Activated naive CD4-positive, alpha-beta T cell treated with anti-CD3 and anti-CD28 coated beads, Interleukin-2, amount 50 U/mL, for 72 hours (primary cell): ENCODE measurements at regions not wholly inside any gene's neighbourhood (a gene's known extent, or its start where the extent isn't known, plus 50 kb on each side); places are given as distances from the start of the nearest gene placed in this dataset.

Experiments
- ATAC-seq, 2 donors: fragments of 150-1000 bp; cut with Tn5 transposase; 2 replicates each; pipeline ENCODE4 v1.10.0; 2021; ENCODE audit warnings: mild to moderate bottlenecking in 2 of 2, moderate library complexity in 2 of 2
- DNase-seq, 2 donors: peaks; one replicate each; pipeline ENCODE4 v3.0.0; 2021 to 2022; ENCODE audit warnings: low spot score in 2 of 2
- H3K27ac Mint-ChIP-seq, 2 donors: one replicate each; pipeline ENCODE4 v1.8.0; 2022; ENCODE audit warnings: mild to moderate bottlenecking in 2 of 2, mixed read lengths in 2 of 2
- H3K36me3 Mint-ChIP-seq, 2 donors: one replicate each; pipeline ENCODE4 v1.8.0; 2022; ENCODE audit warnings: mixed read lengths in 2 of 2
- H3K9me3 Mint-ChIP-seq, 2 donors: one replicate each; pipeline ENCODE4 v1.8.0; 2022; ENCODE audit warnings: mixed read lengths in 2 of 2

DNA sequence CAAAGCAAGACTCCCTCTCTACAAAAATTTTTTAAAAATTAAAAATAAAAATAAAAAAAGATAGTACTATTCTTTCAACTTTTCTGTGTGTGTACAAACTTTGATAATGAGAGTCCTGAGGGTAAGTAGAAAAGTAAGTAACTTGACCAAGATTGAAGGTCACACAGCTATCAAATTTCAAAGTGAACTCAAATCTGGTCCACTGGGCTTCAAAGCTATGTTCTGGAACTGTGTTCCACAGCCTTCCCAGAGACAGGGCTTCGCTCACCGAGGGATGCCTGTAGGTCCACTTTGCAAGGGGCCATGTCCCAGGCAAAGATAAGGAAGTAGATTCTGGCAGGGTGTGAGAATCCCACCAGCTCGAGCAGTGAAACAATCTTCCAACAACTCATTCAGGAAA, 56.3 kb upstream of the TNRC6A start:
- Mint-ChIP-seq H3K36me3 (no peaks in the 10 kb centered on the region), H3K9me3 (no peaks in the 10 kb centered on the region)

DNA sequence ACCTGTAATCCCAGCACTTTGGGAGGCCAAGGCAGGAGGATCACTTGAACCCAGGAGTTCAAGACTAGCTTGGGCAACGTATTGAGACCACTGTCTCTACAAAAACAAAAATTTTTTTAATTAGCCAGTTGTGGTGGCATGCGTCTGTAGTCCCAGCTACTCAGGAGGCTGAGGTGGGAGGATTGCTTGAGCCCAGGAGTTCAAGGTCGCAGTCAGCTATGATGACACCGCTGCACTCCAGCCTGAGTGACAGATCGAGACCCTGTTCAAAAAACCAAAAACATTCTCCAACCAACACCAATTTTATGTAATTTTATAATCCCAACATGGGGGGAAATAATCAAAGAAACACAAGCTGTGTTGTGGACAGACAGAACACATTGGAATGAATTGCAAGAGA, 54.6 kb upstream of the TNRC6A start:
- Mint-ChIP-seq H3K27ac (no peak overlapping the region), H3K36me3 (no peaks in the 10 kb centered on the region), H3K9me3 (no peaks in the 10 kb centered on the region)
- ATAC-seq (no peak), DNase-seq (no peak)

More for the DNA sequence above, 56.3 kb upstream of the TNRC6A start:
- no peak for DNase-seq
- no peak overlapping the region for H3K27ac Mint-ChIP-seq
- ATAC-seq, result no peak

DNA sequence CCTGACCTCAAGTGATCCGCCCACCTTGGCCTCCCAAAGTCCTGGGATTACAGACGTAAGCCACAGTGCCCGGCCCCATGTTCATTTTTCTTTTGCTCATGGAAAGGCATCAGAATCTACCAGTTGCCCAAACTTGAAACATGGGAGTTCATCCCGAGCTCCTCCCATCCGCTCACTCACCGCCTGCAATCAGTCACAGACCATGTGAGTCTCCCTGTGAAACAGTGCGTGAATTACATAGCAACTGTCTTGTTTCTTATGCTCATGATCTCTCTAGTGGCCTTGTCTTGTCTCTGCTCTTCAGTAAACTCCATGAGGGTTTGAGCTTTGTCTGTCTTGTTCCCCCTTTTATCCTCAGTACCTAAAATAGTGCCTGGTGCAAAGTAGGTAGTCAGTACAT, 52.1 kb upstream of the TNRC6A start:
- H3K36me3 Mint-ChIP-seq, result no peaks in the 10 kb centered on the region
- ATAC-seq (no peak), DNase-seq (no peak)
- H3K9me3 Mint-ChIP-seq, result no peaks in the 10 kb centered on the region
- H3K27ac Mint-ChIP-seq, result no peak overlapping the region
